NCI-H524 treated with DMSO at 0.1 percent for 48 hours (cell line): ENCODE measurements at regions not wholly inside any gene's neighbourhood (a gene's known extent, or its start where the extent isn't known, plus 50 kb on each side); places are given as distances from the start of the nearest gene placed in this dataset.
"Not testable (repeated sequence)": the region's sequence is repeated elsewhere in the genome, so short reads cannot be mapped to it uniquely, and the experiment has no call there.

Experiments
- DNase-seq: peaks from one replicate; lab custom pipeline; 2025; lab: John Stamatoyannopoulos, UW

GRCh38 chr2:118464546-118465265 is 376.4 kb downstream of the INSIG2 start:
- DNase-seq = no peak

GRCh38 chr2:118464046-118464445 is 375.8 kb downstream of the INSIG2 start:
- no peak for DNase-seq

DNA sequence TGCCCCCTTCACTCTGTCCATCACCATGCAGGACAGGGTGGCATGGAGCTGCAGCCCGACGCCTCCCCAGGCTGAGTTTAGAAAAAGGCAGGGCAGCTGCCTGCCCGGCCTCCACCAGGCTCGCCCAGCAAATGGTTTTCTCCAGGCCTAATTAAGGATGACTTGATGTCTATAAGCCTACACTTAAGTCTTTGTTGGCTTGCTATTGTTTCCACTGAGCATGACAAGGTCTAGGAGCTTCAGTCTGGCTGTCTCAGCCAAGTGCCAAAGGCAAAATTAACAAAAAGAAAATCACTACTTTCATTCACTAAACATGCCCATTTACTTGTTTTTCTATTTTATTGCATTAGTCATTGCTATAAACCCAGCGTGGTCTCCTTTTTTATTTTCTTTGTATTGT is 372.2 kb downstream of the INSIG2 start:
- DNase-seq = no peak

GRCh38 chr2:118459426-118459825 is 371.2 kb downstream of the INSIG2 start:
- no peak for DNase-seq

DNA sequence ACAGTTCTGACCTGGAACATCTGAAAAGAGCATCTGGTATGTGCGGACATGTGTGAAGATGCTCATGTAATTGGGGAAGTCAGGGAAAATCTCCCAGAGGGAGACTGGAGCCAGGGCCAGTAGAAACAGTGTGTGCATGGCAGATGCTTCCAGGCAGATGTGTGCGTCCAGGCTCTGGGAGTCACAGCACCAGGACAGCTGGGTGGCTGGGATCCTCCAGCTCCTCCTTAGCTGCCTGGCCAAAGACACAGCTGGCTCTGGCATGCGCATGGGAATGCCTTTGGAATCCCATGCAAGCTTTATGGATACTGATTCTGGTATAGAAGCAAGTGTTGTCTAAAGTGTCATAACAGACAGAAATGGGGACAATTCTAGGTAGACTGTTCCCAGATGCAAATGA is 369.7 kb downstream of the INSIG2 start:
- DNase-seq = no peak

DNA sequence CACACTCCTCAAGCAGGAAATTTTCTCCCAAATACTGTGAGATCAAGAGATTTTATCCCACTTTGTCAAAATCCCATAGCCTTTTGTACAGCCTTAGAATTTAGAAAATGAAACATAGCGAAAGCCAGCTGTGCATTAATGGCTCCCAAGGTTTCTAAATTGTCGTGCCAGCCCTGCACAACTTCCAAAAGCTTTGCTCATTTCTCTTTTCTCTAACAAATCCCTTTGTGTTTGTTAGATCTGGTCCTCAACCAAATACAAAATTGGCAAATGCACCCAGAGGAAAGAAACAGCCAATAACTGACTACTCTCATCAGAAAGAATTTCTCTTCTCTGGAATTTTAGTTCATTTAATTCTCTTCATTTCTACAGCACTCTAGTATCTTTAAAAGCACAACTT is 361.1 kb downstream of the INSIG2 start:
- no peak for DNase-seq

GRCh38 chr2:118443596-118443995 is 355.3 kb downstream of the INSIG2 start:
- DNase-seq = no peak

DNA sequence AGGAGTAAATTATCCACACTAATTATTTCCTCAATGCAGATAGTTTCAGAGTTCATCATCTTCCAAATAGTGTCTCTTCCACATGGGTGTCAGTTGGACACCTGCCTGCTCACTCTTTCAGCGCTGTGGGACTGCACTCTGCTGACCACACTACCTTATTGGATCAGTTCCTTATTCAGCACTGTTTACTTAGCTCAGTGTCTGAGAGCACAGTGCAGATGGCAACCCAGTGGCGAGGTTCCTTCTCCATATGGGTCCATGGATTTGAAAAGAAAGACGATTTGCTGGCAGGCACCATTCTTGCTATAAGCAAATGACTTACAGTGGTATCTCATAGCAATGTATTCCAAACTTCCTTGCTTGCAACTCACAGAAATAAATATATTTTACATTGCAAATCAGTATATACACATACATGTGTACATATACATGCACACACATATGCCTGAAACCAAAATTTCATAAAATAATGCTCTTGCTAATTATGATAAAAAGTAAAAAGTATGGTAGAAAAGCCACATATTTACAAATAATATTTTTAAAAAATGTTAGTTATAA is 354.8 kb downstream of the INSIG2 start:
- DNase-seq = no peak

DNA sequence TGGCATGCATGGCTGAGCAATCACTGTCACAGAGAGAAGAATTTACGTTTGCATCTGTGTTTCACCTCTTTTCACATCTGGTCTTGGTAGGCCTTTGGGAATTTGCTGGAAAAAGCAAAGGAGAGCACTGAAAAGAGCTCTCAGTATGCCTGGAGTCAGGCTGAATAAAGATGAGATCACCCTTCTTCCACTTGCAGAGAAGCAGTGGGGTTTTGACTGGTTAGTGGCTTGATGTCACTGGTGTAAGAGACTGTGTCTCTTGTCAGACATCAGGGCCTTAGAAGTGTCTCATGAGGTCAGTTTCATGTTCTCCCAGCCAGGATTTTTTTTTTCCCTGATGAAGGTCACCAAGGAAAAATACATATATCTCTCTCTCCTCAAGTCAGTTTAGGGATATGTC is 353.8 kb downstream of the INSIG2 start:
- DNase-seq = no peak

GRCh38 chr2:118440404-118441098 is 352.3 kb downstream of the INSIG2 start:
- DNase-seq = no peak

GRCh38 chr2:118437501-118437900 is 349.2 kb downstream of the INSIG2 start:
- DNase-seq = no peak

DNA sequence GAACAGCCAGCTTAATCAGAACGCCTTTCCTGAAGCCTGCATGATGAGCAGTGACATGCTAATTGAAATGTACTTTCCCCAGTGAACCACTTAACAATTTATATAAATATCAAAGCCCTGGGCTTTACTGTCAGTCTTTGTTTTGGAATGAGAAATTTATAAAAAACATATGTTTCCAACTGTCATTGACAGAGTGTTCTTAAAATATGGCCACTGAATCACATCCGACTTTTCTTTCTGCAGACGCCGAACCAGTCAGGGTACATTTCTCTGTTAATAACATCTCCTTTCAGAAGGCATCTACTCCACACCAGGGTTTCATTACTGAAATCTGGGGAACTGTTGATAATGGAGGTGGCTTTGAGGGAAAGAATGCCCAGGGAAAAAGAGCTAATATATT is 343.7 kb downstream of the INSIG2 start:
- no peak for DNase-seq

DNA sequence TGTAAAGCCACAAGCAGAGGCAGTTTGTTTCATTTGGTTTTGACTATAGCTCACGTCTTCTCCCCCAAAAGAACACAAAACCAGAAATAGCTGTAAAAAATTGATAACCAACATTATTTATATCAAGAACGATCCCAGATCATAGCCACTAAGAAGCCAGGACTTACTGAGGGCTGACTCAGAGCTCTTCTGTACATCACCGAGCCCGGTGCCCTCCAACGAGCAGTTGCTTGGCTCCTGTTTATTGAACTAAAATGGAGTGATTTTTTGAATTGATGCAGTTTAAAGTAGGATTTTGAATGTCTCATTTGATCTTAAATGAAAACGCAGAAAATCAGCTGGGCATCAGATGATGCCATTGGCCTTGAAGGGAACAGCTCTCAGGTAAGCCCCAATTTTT is 343.3 kb downstream of the INSIG2 start:
- no peak for DNase-seq

GRCh38 chr2:118431165-118431517 is 342.9 kb downstream of the INSIG2 start:
- no peak for DNase-seq

GRCh38 chr2:118430510-118431164 is 342.4 kb downstream of the INSIG2 start:
- DNase-seq = no peak

DNA sequence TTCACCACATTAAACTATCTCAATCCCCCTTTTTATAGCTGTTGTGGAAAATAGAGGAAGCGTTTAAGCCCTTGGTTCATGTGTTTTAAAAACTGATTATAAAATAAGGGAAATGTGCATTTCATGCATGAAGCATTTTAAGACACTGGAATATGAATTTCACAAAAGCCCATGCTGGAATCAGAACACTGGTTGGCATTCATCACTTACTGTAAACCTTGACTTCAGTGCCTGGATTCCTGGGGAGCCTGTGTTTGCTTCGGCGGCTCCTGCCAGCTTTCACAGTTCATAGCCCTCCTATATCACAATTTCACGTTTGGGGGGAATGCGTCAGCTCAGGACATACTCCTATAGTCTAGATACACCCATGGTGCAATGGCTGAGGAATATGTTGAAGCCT is 336.9 kb downstream of the INSIG2 start:
- DNase-seq = no peak

DNA sequence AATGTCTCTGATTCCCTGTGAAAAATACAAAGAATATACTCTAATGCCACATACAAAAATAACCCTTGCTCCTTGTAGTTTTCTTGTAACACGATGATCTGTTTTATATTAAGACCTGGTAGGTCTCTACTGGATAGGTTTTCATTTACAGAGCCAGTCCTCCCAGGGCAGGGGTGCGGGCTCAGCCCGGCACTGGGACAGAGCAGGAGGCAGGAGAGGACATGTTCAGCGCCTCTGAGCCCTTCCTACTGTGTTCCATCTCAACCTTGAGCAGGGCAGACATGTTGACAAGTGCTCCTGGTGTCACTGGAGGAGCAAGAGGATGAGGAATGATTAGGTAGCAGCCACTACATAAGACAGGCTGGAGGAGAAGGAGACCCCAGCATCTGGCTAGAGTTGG is 335.5 kb downstream of the INSIG2 start:
- no peak for DNase-seq

DNA sequence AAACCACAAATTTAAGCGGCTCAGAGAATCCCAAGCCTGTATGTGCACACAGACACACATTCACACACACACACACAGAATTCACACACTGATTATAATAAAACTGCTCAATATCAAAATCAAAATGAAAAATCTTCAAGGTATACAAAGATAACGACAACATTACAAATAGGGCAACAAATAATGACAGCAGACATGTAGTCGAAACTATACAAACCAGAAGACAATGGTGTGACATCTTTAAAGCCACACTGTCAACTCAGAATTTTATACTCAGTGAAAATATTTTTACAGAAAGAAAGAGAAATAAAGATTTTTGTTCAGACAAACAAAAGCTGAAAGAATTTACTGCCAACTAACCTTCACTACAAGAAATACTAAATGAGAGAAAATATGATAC is 333.4 kb downstream of the INSIG2 start:
- no peak for DNase-seq

- no peak for DNase-seq
Measured at GRCh38 chr2:118417406-118418120, 329.3 kb downstream of the INSIG2 start.

GRCh38 chr2:118415186-118415585 is 326.9 kb downstream of the INSIG2 start:
- DNase-seq = not testable (repeated sequence)

DNA sequence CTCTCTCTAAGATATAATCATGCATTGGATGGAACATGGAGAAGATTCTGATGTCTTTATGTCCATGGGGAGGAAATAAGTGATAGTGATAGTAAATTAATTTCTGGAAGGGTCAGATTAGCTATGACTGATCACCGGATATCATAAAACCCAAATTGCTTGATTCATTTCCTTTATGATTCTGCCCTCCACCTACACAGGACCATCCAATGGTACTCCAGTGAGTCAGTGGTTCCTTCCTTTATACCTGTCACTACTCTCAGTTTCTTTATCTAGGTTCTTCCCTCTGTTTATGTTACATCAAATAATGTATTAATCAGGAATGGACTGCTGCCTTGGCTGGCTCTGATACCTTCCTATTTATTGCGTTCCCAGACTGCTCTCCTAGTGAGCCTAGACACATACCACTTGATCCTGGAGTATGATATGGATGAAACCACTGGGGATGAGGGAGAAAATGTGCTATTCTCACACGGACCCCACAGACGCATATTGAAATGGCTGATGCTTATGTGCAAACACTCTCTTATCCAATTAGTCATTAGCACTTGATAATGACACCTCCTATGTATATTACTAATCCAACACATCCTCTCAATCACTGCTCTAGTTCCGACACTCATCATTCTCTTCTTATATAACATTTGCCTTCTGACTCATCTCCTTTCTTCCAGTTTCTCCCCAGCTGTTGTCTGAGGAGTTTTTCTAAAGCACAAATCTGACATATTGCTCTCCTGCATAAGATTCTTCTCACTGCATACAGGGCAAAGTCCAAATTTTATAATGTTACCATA is 315.6 kb downstream of the INSIG2 start:
- DNase-seq = no peak

DNA sequence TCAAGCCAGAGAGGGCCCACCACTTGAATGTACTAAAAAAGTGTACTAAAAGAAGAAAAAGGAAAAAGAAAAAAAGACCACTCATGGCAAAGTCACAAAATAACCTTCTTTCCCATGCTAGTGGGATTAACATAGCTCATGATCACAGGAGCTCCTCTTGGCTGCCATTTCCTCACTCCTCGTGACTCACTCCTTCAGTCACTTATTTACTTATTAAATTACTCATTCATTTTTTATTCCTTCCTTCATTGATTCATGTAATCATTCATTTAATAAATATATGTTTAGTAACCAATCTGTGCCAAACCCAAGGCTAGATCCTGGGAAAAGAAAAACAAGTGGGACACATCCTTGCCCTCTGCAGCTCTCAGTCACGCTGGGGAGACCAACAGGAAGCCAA is 300.5 kb downstream of the INSIG2 start:
- no peak for DNase-seq
